ENCODE measurements at regions not wholly inside any gene's neighbourhood (a gene's known extent, or its start where the extent isn't known, plus 50 kb on each side); places are given as distances from the start of the nearest gene placed in this dataset.

DNA sequence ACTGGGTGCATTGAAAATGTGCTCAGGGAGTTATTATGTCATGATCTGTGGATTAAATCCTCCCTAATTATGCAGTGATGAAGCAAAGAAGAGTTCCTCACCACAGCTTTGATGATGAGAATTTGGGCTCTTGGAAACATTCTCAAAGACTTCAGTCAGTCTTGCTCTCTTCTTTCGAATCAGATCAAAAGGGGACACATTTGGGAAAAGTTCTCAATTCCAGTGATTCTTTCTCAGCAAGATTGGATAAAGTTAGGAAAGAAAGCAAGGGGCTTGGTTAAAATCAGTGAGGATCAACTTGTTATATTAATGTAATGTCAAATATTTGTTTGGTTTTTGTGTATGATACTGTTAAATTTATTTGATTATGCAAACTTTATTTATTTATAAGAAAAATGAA, 411.3 kb upstream of the ACTBL2 start:
- TF ChIP-seq TCF7L2 (IDR thresholded peaks at IDR 0.05; ENCODE audit: low read depth, low read length) (no peak), CTCF (IDR thresholded peaks at IDR 0.05) (no peak)
- TF ChIP-seq, protein P1, sequence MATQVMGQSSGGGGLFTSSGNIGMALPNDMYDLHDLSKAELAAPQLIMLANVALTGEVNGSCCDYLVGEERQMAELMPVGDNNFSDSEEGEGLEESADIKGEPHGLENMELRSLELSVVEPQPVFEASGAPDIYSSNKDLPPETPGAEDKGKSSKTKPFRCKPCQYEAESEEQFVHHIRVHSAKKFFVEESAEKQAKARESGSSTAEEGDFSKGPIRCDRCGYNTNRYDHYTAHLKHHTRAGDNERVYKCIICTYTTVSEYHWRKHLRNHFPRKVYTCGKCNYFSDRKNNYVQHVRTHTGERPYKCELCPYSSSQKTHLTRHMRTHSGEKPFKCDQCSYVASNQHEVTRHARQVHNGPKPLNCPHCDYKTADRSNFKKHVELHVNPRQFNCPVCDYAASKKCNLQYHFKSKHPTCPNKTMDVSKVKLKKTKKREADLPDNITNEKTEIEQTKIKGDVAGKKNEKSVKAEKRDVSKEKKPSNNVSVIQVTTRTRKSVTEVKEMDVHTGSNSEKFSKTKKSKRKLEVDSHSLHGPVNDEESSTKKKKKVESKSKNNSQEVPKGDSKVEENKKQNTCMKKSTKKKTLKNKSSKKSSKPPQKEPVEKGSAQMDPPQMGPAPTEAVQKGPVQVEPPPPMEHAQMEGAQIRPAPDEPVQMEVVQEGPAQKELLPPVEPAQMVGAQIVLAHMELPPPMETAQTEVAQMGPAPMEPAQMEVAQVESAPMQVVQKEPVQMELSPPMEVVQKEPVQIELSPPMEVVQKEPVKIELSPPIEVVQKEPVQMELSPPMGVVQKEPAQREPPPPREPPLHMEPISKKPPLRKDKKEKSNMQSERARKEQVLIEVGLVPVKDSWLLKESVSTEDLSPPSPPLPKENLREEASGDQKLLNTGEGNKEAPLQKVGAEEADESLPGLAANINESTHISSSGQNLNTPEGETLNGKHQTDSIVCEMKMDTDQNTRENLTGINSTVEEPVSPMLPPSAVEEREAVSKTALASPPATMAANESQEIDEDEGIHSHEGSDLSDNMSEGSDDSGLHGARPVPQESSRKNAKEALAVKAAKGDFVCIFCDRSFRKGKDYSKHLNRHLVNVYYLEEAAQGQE (IDR thresholded peaks at IDR 0.05; ENCODE audit: insufficient read depth in 1 of 2, low read depth in 2 of 2, low read length in 1 of 2) = no peak

All from Panc1 (cell line).